ENCODE measurements at regions not wholly inside any gene's neighbourhood (a gene's known extent, or its start where the extent isn't known, plus 50 kb on each side); places are given as distances from the start of the nearest gene placed in this dataset.
"Not testable (repeated sequence)": the region's sequence is repeated elsewhere in the genome, so short reads cannot be mapped to it uniquely, and the experiment has no call there.

GRCh38 chr4:78691971-78692821 is 84.0 kb upstream of the BMP2K start:
- no peak for DNase-seq (ENCODE audit: low read depth)

- no peak for DNase-seq (ENCODE audit: low read depth)
These were observed 83.4 kb upstream of the BMP2K start for GRCh38 chr4:78692822-78693170.

GRCh38 chr4:78693777-78694456 is 82.2 kb upstream of the BMP2K start:
- DNase-seq (ENCODE audit: low read depth), result peak; percentile 61

- DNase-seq (ENCODE audit: low read depth), result no peak
These were observed 81.7 kb upstream of the BMP2K start for GRCh38 chr4:78694457-78694787.

GRCh38 chr4:78695910-78696309 is 80.2 kb upstream of the BMP2K start:
- DNase-seq (ENCODE audit: low read depth), result no peak

GRCh38 chr4:78703079-78703478 is 73.1 kb upstream of the BMP2K start:
- DNase-seq (ENCODE audit: low read depth), result no peak

GRCh38 chr4:78704317-78704716 is 71.8 kb upstream of the BMP2K start:
- DNase-seq (ENCODE audit: low read depth), result no peak

- DNase-seq (ENCODE audit: low read depth), result peak; percentile 55
These were observed 71.0 kb upstream of the BMP2K start for GRCh38 chr4:78704981-78705683.

GRCh38 chr4:78706302-78706701 is 69.8 kb upstream of the BMP2K start:
- no peak for DNase-seq (ENCODE audit: low read depth)

- DNase-seq (ENCODE audit: low read depth), result no peak
These were observed 68.9 kb upstream of the BMP2K start for GRCh38 chr4:78707268-78707667.

- no peak for DNase-seq (ENCODE audit: low read depth)
These were observed 68.4 kb upstream of the BMP2K start for GRCh38 chr4:78707793-78708192.

- DNase-seq (ENCODE audit: low read depth), result peak; percentile 32
These were observed 65.6 kb upstream of the BMP2K start for GRCh38 chr4:78710536-78710935.

GRCh38 chr4:78711676-78712075 is 64.5 kb upstream of the BMP2K start:
- DNase-seq (ENCODE audit: low read depth), result no peak

- DNase-seq (ENCODE audit: low read depth), result not testable (repeated sequence)
These were observed 61.6 kb upstream of the BMP2K start for GRCh38 chr4:78714598-78714997.

GRCh38 chr4:78715372-78715771 is 60.8 kb upstream of the BMP2K start:
- not testable (repeated sequence) for DNase-seq (ENCODE audit: low read depth)

GRCh38 chr4:78717712-78718111 is 58.4 kb upstream of the BMP2K start:
- DNase-seq (ENCODE audit: low read depth), result not testable (repeated sequence)

GRCh38 chr4:78720204-78720603 is 55.9 kb upstream of the BMP2K start:
- DNase-seq (ENCODE audit: low read depth), result no peak

GRCh38 chr4:78720994-78721677 is 55.0 kb upstream of the BMP2K start:
- no peak for DNase-seq (ENCODE audit: low read depth)

GRCh38 chr4:78721747-78722146 is 54.4 kb upstream of the BMP2K start:
- DNase-seq (ENCODE audit: low read depth), result no peak

GRCh38 chr4:78722320-78722719 is 53.8 kb upstream of the BMP2K start:
- no peak for DNase-seq (ENCODE audit: low read depth)

- DNase-seq (ENCODE audit: low read depth), result no peak
These were observed 53.3 kb upstream of the BMP2K start for GRCh38 chr4:78722878-78723277.
